MCF 10A (cell line): ENCODE measurements at regions not wholly inside any gene's neighbourhood (a gene's known extent, or its start where the extent isn't known, plus 50 kb on each side); places are given as distances from the start of the nearest gene placed in this dataset.

ENCODE experiments used
- BruUV-seq: library from RNA; stranded (reverse); fragments of 400-500 nt; replicated peaks from 2 replicates; lab custom pipeline; 2021; lab: Mats Ljungman, UMichigan
- CTCF ChIA-PET: fragments of 300-600 bp; sonication (Branson Sonifier 250); formaldehyde crosslinking; extraction: SDS; loops from one replicate; lab custom pipeline; 2021; ENCODE audit warnings: antibody characterized with exemption, inconsistent platforms; lab: Yijun Ruan, JAX
- POLR2A ChIA-PET: fragments of 300-600, 350-650 bp; sonication (Branson Sonifier 250); formaldehyde crosslinking; extraction: SDS; loops from one replicate; lab custom pipeline; 2020; ENCODE audit warnings: antibody characterized with exemption, inconsistent platforms; lab: Yijun Ruan, JAX
- DNase-seq: peaks from one replicate; pipeline ENCODE4 v3.0.0-alpha.2; 2018; ENCODE audit not compliant: unreplicated experiment
- H3K27ac Mint-ChIP-seq: one replicate; pipeline ENCODE4 v1.8.0; 2022; ENCODE audit warnings: mild to moderate bottlenecking, low read depth, mixed read lengths; ENCODE audit not compliant: unreplicated experiment
- H3K27me3 Mint-ChIP-seq: one replicate; pipeline ENCODE4 v1.8.0; 2022; ENCODE audit warnings: mixed read lengths; ENCODE audit not compliant: insufficient read depth, unreplicated experiment
- H3K36me3 Mint-ChIP-seq: one replicate; pipeline ENCODE4 v1.8.0; 2022; ENCODE audit warnings: mild to moderate bottlenecking, moderate library complexity, mixed read lengths; ENCODE audit not compliant: insufficient read depth, unreplicated experiment
- H3K4me1 Mint-ChIP-seq: one replicate; pipeline ENCODE4 v1.8.0; 2022; ENCODE audit warnings: mixed read lengths; ENCODE audit not compliant: insufficient read depth, unreplicated experiment
- H3K4me3 Mint-ChIP-seq: one replicate; pipeline ENCODE4 v1.8.0; 2022; ENCODE audit warnings: mild to moderate bottlenecking, moderate library complexity, mixed read lengths; ENCODE audit not compliant: unreplicated experiment
- H3K9me3 Mint-ChIP-seq: one replicate; pipeline ENCODE4 v1.8.0; 2022; ENCODE audit warnings: mixed read lengths; ENCODE audit not compliant: unreplicated experiment
- CTCF ChIP-seq: fragments of 200-600 bp; IDR thresholded peaks from one replicate; pipeline ENCODE4 v1.8.0; 2022; ENCODE audit warnings: antibody characterized with exemption, mild to moderate bottlenecking; ENCODE audit not compliant: unreplicated experiment
- intact Hi-C: fragments of 100-400 bp; cut with micrococcal nuclease; formaldehyde crosslinking; loops from 2 replicates; pipeline ENCODE4 v1.14.1; 2022

DNA sequence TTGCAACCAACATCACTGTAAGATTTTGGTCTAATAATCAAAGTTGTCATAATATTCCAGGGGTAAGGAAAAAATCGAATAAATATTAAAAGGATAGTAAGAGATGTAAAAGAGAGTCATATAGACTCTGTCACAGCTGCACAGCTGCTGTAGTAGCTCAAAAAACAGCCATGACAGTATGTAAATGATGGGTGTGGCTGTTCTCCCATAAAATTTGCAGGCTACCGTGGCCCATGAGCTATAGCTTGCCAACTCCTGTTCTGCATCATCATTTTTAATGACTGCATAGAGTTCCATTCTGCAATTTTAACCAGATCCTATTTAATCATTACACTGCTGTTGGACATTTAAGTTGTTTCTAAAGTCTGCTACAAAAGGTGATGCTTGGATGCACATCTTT lies 450.5 kb upstream of the MPDZ start:
- H3K36me3 Mint-ChIP-seq: no peaks in the 10 kb centered on the region
- no peaks in the 10 kb centered on the region for H3K27me3 Mint-ChIP-seq
- POLR2A ChIA-PET: interaction anchor here (1.2 kb wide), 1 partner anchor 77 kb away, joined by 5 read pairs; no protein-coding TSS in a partner anchor
- CTCF ChIA-PET: no interaction called here
- peak overlapping the region; percentile 77 for H3K27ac Mint-ChIP-seq
- intact Hi-C loops: no loop called here
- no TSS peak for BruUV-seq
- peaks cover 32% of the 10 kb centered on the region for H3K4me1 Mint-ChIP-seq
- H3K4me3 Mint-ChIP-seq: no peak overlapping the region
- no peak for DNase-seq
- H3K9me3 Mint-ChIP-seq: no peaks in the 10 kb centered on the region
- TF ChIP-seq CTCF: no peak

- H3K27me3 Mint-ChIP-seq: no peaks in the 10 kb centered on the region
- ChIA-PET CTCF (interaction anchor here (0.6 to 1.6 kb wide), 5 partner anchors 11 to 492 kb away, joined by 3 to 6 read pairs (median 3); no protein-coding TSS in a partner anchor), POLR2A (interaction anchor here (0.6 to 1.6 kb wide), 12 partner anchors 9 to 593 kb away, joined by 3 to 7 read pairs (median 4); no protein-coding TSS in a partner anchor)
- H3K9me3 Mint-ChIP-seq: no peaks in the 10 kb centered on the region
- TF ChIP-seq CTCF: no peak
- H3K36me3 Mint-ChIP-seq: no peaks in the 10 kb centered on the region
- H3K27ac Mint-ChIP-seq: peak overlapping the region; percentile 77
- peaks cover 32% of the 10 kb centered on the region for H3K4me1 Mint-ChIP-seq
- no TSS peak for BruUV-seq
- intact Hi-C loops: no loop called here
- peak overlapping the region; percentile 32 for H3K4me3 Mint-ChIP-seq
- peak; percentile 92 for DNase-seq
These were observed 449.7 kb upstream of the MPDZ start for GRCh38 chr9:13728917-13729811.

DNA sequence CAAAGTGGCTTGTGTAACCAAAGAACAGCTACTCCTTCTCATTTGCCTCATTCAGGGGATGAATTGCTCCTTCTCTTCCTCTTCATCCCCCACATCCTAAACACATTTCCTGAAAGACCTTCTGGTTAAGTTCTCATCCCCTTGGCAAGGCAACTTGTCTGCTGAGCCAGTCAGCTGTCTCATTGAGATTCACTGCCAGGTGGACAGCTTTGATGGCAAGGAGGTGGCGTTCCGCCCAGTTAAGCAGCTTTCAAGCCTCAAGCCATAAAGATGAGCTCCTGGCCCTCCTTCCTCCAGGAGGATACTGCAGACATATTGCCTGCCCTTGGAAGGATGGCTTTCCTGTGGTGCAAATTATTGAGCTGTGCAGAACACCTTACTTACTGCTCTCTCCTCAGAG lies 448.6 kb upstream of the MPDZ start:
- Mint-ChIP-seq H3K27me3 (no peaks in the 10 kb centered on the region), H3K27ac (peak overlapping the region; percentile 49), H3K4me3 (no peak overlapping the region), H3K4me1 (peaks cover 32% of the 10 kb centered on the region), H3K36me3 (no peaks in the 10 kb centered on the region), H3K9me3 (no peaks in the 10 kb centered on the region)
- intact Hi-C loops: no loop called here
- TF ChIP-seq CTCF: no peak
- no TSS peak for BruUV-seq
- DNase-seq: peak; percentile 9
- ChIA-PET POLR2A (interaction anchor here (0.6 to 1.6 kb wide), 6 partner anchors 8 to 592 kb away, joined by 3 to 7 read pairs (median 4); no protein-coding TSS in a partner anchor), CTCF (interaction anchor here (0.5 to 1.6 kb wide), 7 partner anchors 10 to 1508 kb away, joined by 3 to 6 read pairs (median 3); no protein-coding TSS in a partner anchor)

DNA sequence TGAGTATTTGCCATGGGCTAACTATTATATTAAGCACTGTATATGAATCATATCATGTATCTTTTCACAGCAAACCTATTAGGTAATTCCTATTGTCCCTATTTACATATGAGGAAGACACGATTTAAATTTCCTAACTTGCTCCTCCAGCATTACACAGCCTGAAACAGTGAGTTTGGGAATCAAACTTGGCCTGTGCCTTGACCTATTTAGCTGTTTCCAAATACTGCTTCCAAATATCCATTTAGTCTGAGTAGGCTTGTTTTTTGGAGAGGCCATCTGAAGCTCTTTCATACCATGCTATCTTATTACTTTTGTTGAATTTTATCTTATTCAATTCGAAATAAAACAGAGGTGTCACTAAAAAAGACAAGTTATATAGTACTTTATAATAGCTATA lies 447.3 kb upstream of the MPDZ start:
- Mint-ChIP-seq H3K36me3 (no peaks in the 10 kb centered on the region), H3K4me1 (peaks cover 25% of the 10 kb centered on the region), H3K27me3 (no peaks in the 10 kb centered on the region), H3K4me3 (no peak overlapping the region), H3K9me3 (peaks cover 11% of the 10 kb centered on the region), H3K27ac (no peak overlapping the region)
- POLR2A ChIA-PET: interaction anchor here (0.6 kb wide), 1 partner anchor 81 kb away, joined by 3 read pairs; no protein-coding TSS in a partner anchor
- CTCF ChIA-PET: interaction anchor here (0.6 to 1.2 kb wide), 3 partner anchors 74 to 182 kb away, joined by 3 read pairs; no protein-coding TSS in a partner anchor
- TF ChIP-seq CTCF: no peak
- BruUV-seq: no TSS peak
- intact Hi-C loops: no loop called here
- DNase-seq: no peak
